Ascending aorta (tissue), 2 donors: ENCODE measurements at regions not wholly inside any gene's neighbourhood (a gene's known extent, or its start where the extent isn't known, plus 50 kb on each side); places are given as distances from the start of the nearest gene placed in this dataset.

ENCODE experiments used
- DNase-seq, 2 donors: peaks; one replicate each; pipeline ENCODE4 v3.0.0-alpha.2; 2019; ENCODE audit warnings: low spot score in 2 of 2
- H3K27ac ChIP-seq, 2 donors: fragments of 200-600 bp; sonication (generic); one replicate each; pipeline ENCODE4 v1.5.1; 2016 to 2017; ENCODE audit warnings: mild to moderate bottlenecking in 1 of 2
- H3K27me3 ChIP-seq: fragments of 200-600 bp; sonication (generic); one replicate; pipeline ENCODE4 v1.5.1; 2017
- H3K36me3 ChIP-seq, 2 donors: fragments of 200-600 bp; sonication (generic); one replicate each; pipeline ENCODE4 v1.5.1; 2016
- H3K4me1 ChIP-seq, 2 donors: fragments of 200-600 bp; sonication (generic); one replicate each; pipeline ENCODE4 v1.5.1; 2016 to 2017; ENCODE audit warnings: mild to moderate bottlenecking in 1 of 2
- H3K4me3 ChIP-seq, 2 donors: fragments of 200-600 bp; sonication (generic); one replicate each; pipeline ENCODE4 v1.5.1; 2016 to 2017; ENCODE audit warnings: mild to moderate bottlenecking in 1 of 2
- H3K9me3 ChIP-seq, 2 donors: fragments of 200-600 bp; sonication (generic); one replicate each; pipeline ENCODE4 v1.5.1; 2016
- intact Hi-C: fragments of 100-400 bp; cut with DNase I; formaldehyde crosslinking; loops from one replicate; pipeline ENCODE4 v1.15.1; 2023
- TF ChIP-seq, protein P1 (sequence below), 3 experiments: fragments of 200-600 bp in 2 of 3; fragments of 450-650 bp in 1 of 3; sonication (generic) in 2 of 3; IDR thresholded peaks; one replicate each; pipeline ENCODE4 v1.5.1; 2016 to 2019; ENCODE audit warnings: antibody characterized with exemption in 3 of 3, mild to moderate bottlenecking in 1 of 3, moderate library complexity in 1 of 3

DNA sequence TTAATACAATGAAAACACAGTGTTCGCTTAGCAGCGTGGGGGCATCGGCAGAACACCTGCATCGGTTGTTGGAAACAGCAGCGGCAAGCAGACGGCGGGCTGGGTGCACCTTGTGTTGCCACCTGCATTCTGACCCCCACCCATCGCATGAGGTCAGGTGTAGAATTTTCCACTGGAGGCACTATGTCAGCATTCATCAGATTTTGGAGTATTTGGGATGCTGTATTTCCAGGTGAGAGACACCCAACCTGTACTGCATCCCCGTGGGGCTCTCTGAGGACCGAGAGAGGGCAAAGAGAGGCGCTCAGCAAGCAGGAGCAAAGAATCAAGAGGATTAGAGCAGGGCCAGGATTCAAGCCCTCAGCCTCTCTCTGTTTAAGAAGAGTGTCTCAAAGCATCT lies 116.4 kb upstream of the MGMT start:
- Histone ChIP-seq H3K9me3 (peaks cover 3% of the 10 kb centered on the region in 2 donors), H3K36me3 (no peaks in the 10 kb centered on the region), H3K27me3 (no peaks in the 10 kb centered on the region), H3K4me3 (no peak overlapping the region), H3K27ac (no peak overlapping the region), H3K4me1 (no peaks in the 10 kb centered on the region)
- no peak for DNase-seq
- TF ChIP-seq, protein P1, sequence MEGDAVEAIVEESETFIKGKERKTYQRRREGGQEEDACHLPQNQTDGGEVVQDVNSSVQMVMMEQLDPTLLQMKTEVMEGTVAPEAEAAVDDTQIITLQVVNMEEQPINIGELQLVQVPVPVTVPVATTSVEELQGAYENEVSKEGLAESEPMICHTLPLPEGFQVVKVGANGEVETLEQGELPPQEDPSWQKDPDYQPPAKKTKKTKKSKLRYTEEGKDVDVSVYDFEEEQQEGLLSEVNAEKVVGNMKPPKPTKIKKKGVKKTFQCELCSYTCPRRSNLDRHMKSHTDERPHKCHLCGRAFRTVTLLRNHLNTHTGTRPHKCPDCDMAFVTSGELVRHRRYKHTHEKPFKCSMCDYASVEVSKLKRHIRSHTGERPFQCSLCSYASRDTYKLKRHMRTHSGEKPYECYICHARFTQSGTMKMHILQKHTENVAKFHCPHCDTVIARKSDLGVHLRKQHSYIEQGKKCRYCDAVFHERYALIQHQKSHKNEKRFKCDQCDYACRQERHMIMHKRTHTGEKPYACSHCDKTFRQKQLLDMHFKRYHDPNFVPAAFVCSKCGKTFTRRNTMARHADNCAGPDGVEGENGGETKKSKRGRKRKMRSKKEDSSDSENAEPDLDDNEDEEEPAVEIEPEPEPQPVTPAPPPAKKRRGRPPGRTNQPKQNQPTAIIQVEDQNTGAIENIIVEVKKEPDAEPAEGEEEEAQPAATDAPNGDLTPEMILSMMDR (IDR thresholded peaks at IDR 0.05) = no peak
- intact Hi-C loops = no loop called here

DNA sequence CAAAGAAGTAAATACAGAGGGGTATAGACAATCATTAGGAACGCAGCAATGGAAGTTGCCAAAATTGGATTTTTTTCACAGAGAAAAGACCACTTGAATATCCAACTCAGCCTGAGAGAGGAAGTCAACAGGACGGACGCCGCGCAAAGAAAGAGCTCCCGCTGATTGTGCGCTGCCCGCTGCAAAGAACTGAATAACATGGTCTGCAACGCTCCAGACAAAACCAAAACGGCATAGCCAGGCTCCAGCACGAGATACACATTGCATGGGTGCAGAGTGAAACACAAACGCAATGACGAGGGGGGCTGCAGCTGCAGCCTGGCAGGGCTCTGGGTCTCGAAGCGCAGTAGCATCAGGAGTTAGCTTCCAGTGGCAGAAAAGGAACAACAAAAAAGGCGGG lies 113.9 kb upstream of the MGMT start:
- no peak for DNase-seq
- no peak overlapping the region for H3K27ac ChIP-seq
- H3K9me3 ChIP-seq = peaks cover 10 to 11% of the 10 kb centered on the region in 2 donors
- H3K36me3 ChIP-seq = no peaks in the 10 kb centered on the region
- TF ChIP-seq, protein P1 (IDR thresholded peaks at IDR 0.05) = no peak
- intact Hi-C loops = no loop called here
- H3K4me1 ChIP-seq = no peaks in the 10 kb centered on the region
- H3K4me3 ChIP-seq = no peak overlapping the region
- no peaks in the 10 kb centered on the region for H3K27me3 ChIP-seq

- intact Hi-C loops = no loop called here
- peaks cover 10 to 11% of the 10 kb centered on the region in 2 donors for H3K9me3 ChIP-seq
- H3K4me1 ChIP-seq = no peaks in the 10 kb centered on the region
- H3K27me3 ChIP-seq = no peaks in the 10 kb centered on the region
- no peak for DNase-seq
- no peak overlapping the region for H3K27ac ChIP-seq
- no peaks in the 10 kb centered on the region for H3K36me3 ChIP-seq
- no peak overlapping the region for H3K4me3 ChIP-seq
- TF ChIP-seq, protein P1 (IDR thresholded peaks at IDR 0.05) = no peak
These were observed 107.0 kb upstream of the MGMT start for GRCh38 chr10:129360046-129360445.

DNA sequence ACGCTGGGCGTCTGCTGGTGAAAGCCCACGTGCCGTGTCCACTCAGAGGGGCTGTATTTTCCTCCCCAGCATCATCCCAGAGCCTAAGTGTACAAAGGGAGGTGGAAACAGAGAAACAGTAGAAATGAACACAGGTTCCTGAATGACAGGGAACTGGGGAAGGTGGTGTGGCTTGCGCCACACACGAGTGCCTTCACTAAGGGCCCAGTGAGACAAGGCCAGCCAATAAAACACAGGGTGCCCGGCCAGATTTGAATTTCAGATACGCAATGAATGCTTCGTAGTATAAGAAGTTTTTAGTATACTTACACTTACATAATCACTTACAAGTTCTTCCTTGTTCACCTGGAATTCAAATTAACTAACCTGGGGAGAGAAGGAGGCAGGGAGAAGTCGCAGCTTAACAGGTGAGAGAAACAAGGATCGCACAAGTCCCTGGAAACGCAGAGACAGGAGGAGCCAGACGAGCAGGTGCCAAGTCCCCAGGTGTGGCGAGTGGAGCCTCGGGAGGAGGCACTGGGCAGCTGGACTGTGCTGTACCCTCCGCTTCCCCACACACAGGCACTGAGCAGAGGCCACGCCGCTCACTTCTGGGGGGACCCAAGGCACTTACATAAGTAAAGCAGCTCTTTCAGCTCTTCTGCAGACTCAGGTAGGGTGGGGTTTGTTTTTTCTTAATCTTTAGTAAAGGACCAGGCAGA lies 105.2 kb upstream of the MGMT start:
- intact Hi-C loops = no loop called here
- DNase-seq = no peak
- Histone ChIP-seq H3K27ac (no peak overlapping the region), H3K36me3 (no peaks in the 10 kb centered on the region), H3K4me3 (no peak overlapping the region), H3K9me3 (no peaks in the 10 kb centered on the region), H3K4me1 (no peaks in the 10 kb centered on the region), H3K27me3 (no peaks in the 10 kb centered on the region)
- TF ChIP-seq, protein P1 (IDR thresholded peaks at IDR 0.05) = no peak

- Histone ChIP-seq H3K36me3 (no peaks in the 10 kb centered on the region), H3K4me1 (no peaks in the 10 kb centered on the region), H3K27me3 (no peaks in the 10 kb centered on the region), H3K9me3 (no peaks in the 10 kb centered on the region), H3K4me3 (no peak overlapping the region), H3K27ac (no peak overlapping the region)
- intact Hi-C loops = no loop called here
- no peak for DNase-seq
- TF ChIP-seq, protein P1 (IDR thresholded peaks at IDR 0.05) = no peak
These were observed 102.1 kb upstream of the MGMT start for GRCh38 chr10:129364949-129365348.
